WTC11 (cell line): ENCODE measurements at regions not wholly inside any gene's neighbourhood (a gene's known extent, or its start where the extent isn't known, plus 50 kb on each side); places are given as distances from the start of the nearest gene placed in this dataset.

ENCODE experiments used
- ATAC-seq: fragments of 200-7000 bp; cut with Tn5 transposase; 2 replicates; pipeline ENCODE4 v1.10.0; 2021; ENCODE audit warnings: mild to moderate bottlenecking, moderate library complexity
- CTCF ChIA-PET: fragments of 300-600 bp; sonication (Branson Sonifier 250); formaldehyde crosslinking; loops from one replicate; lab custom pipeline; 2021; ENCODE audit warnings: antibody characterized with exemption; lab: Charles Lee
- POLR2A ChIA-PET: fragments of 350-600 bp; sonication (Branson Sonifier 250); formaldehyde crosslinking; loops from one replicate; lab custom pipeline; 2021; ENCODE audit warnings: antibody characterized with exemption; lab: Charles Lee
- DNase-seq: peaks from one replicate; pipeline ENCODE4 v3.0.0; 2021; ENCODE audit warnings: low spot score
- H3K27ac Mint-ChIP-seq: 2 replicates; pipeline ENCODE4 v1.8.0; 2021; ENCODE audit warnings: mixed read lengths
- H3K27me3 Mint-ChIP-seq: 2 replicates; pipeline ENCODE4 v1.8.0; 2021; ENCODE audit warnings: low read depth, mild to moderate bottlenecking, moderate library complexity, mixed read lengths
- H3K36me3 Mint-ChIP-seq: 2 replicates; pipeline ENCODE4 v1.8.0; 2021; ENCODE audit warnings: mixed read lengths
- H3K4me1 Mint-ChIP-seq: 2 replicates; pipeline ENCODE4 v1.8.0; 2022; ENCODE audit warnings: mixed read lengths
- H3K4me3 Mint-ChIP-seq: 2 replicates; pipeline ENCODE4 v1.8.0; 2021; ENCODE audit warnings: mild to moderate bottlenecking, moderate library complexity, mixed read lengths
- H3K9me3 Mint-ChIP-seq: 2 replicates; pipeline ENCODE4 v1.8.0; 2021; ENCODE audit warnings: mixed read lengths
- ATF6 ChIP-seq: sonication (generic); formaldehyde crosslinking; IDR thresholded peaks from 2 replicates; pipeline ENCODE4 v1.8.1; 2023; ENCODE audit warnings: mild to moderate bottlenecking, missing genetic modification reagents
- E2F1 ChIP-seq: sonication (generic); formaldehyde crosslinking; IDR thresholded peaks from 2 replicates; pipeline ENCODE4 v1.8.0; 2022; ENCODE audit warnings: mild to moderate bottlenecking, missing genetic modification reagents
- GRHL2 ChIP-seq: fragments of 250-450 bp; sonication (Bioruptor Pico); IDR thresholded peaks from 2 replicates; pipeline ENCODE4 v1.8.0; 2022; ENCODE audit warnings: mild to moderate bottlenecking, moderate library complexity; ENCODE audit not compliant: insufficient replicate concordance, severe bottlenecking
- GTF2I ChIP-seq: fragments of 250-450 bp; sonication (Bioruptor Pico); conservative IDR thresholded peaks from 2 replicates; pipeline ENCODE4 v1.4.0; 2021; ENCODE audit warnings: mild to moderate bottlenecking
- JAZF1 ChIP-seq: fragments of 250-450 bp; sonication (Bioruptor Pico); IDR thresholded peaks from 2 replicates; pipeline ENCODE4 v1.9.0; 2021; ENCODE audit warnings: moderate library complexity, mild to moderate bottlenecking, inconsistent platforms
- MYBL2 ChIP-seq: sonication (generic); formaldehyde crosslinking; IDR thresholded peaks from 2 replicates; pipeline ENCODE4 v1.8.1; 2023; ENCODE audit warnings: mild to moderate bottlenecking, moderate library complexity, missing genetic modification reagents
- NR2C2 ChIP-seq: sonication (generic); formaldehyde crosslinking; IDR thresholded peaks from 2 replicates; pipeline ENCODE4 v1.8.0; 2022; ENCODE audit warnings: mild to moderate bottlenecking, missing genetic modification reagents
- OVOL2 ChIP-seq: fragments of 250-450 bp; sonication (Bioruptor Pico); IDR thresholded peaks from 2 replicates; pipeline ENCODE4 v1.9.0; 2021; ENCODE audit warnings: mild to moderate bottlenecking, borderline replicate concordance
- TEAD1 ChIP-seq: sonication (generic); formaldehyde crosslinking; IDR thresholded peaks from 2 replicates; pipeline ENCODE4 v1.8.0; 2022; ENCODE audit warnings: mild to moderate bottlenecking, missing genetic modification reagents
- ZNF396 ChIP-seq: fragments of 250-450 bp; sonication (Bioruptor Pico); IDR thresholded peaks from 2 replicates; pipeline ENCODE4 v1.8.0; 2021; ENCODE audit warnings: mild to moderate bottlenecking, moderate library complexity, borderline replicate concordance
- ZNF532 ChIP-seq: fragments of 250-450 bp; sonication (Bioruptor Pico); IDR thresholded peaks from 2 replicates; pipeline ENCODE4 v1.9.0; 2021; ENCODE audit warnings: mild to moderate bottlenecking, borderline replicate concordance
- TF ChIP-seq, protein P1 (sequence below): sonication (generic); formaldehyde crosslinking; IDR thresholded peaks from 2 replicates; pipeline ENCODE4 v1.8.0; 2023; ENCODE audit warnings: missing genetic modification reagents
- TF ChIP-seq, protein P2 (sequence below): sonication (generic); formaldehyde crosslinking; IDR thresholded peaks from 2 replicates; pipeline ENCODE4 v1.8.1; 2023; ENCODE audit warnings: mild to moderate bottlenecking, missing genetic modification reagents, borderline replicate concordance
- TF ChIP-seq, protein P3 (sequence below): sonication (generic); formaldehyde crosslinking; IDR thresholded peaks from 2 replicates; pipeline ENCODE4 v1.8.1; 2023; ENCODE audit warnings: mild to moderate bottlenecking, missing genetic modification reagents, moderate library complexity
- TF ChIP-seq, protein P4 (sequence below): sonication (generic); formaldehyde crosslinking; conservative IDR thresholded peaks from 2 replicates; pipeline ENCODE4 v1.8.1; 2023; ENCODE audit warnings: mild to moderate bottlenecking, low read depth, missing genetic modification reagents, moderate library complexity
- TF ChIP-seq, protein P5 (sequence below): sonication (generic); formaldehyde crosslinking; IDR thresholded peaks from 2 replicates; pipeline ENCODE4 v1.8.1; 2023; ENCODE audit warnings: mild to moderate bottlenecking, missing genetic modification reagents, moderate library complexity
- TF ChIP-seq, protein P6 (sequence below): sonication (generic); formaldehyde crosslinking; IDR thresholded peaks from 2 replicates; pipeline ENCODE4 v1.8.1; 2022; ENCODE audit warnings: missing genetic modification reagents, borderline replicate concordance
- TF ChIP-seq, protein P7 (sequence below): sonication (generic); formaldehyde crosslinking; IDR thresholded peaks from 2 replicates; pipeline ENCODE4 v1.8.0; 2022; ENCODE audit warnings: mild to moderate bottlenecking, missing genetic modification reagents

DNA sequence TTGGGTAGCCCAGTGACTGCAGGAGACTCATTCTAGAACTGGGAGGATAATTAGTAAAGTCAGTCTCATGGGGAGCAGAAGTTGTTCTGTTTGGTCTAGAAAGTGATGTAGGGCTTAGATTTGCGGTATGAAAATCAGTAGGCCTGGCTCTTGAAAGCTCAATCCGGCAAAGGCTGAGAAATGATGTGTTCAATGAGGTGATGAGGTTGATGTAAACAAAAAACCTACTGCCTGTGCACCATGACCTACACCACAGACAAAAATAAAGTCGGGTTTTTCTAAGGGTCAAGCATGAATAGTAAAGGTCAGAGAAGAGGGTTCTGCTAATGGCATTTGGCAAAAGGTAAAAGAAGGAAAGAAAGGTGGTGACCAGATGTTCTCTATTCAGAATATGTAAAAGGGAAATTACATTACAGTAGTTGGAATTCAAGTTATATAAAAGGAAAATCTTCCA is 80.8 kb upstream of the COL5A2 start:
- Mint-ChIP-seq H3K4me1 (peaks cover 15% of the 10 kb centered on the region), H3K9me3 (peaks cover 8% of the 10 kb centered on the region; the same call in 1 of the 2 replicates), H3K27me3 (no peaks in the 10 kb centered on the region), H3K4me3 (no peak overlapping the region), H3K27ac (peak overlapping the region; percentile 47), H3K36me3 (peaks cover 4% of the 10 kb centered on the region)
- POLR2A ChIA-PET = no interaction called here
- ATAC-seq = no peak; the same call in 1 of the 2 replicates
- CTCF ChIA-PET = interaction anchor here (1.6 kb wide), 1 partner anchor 117 kb away, joined by 7 read pairs; no protein-coding TSS in a partner anchor
- no peak for DNase-seq
- TF ChIP-seq, protein P1, sequence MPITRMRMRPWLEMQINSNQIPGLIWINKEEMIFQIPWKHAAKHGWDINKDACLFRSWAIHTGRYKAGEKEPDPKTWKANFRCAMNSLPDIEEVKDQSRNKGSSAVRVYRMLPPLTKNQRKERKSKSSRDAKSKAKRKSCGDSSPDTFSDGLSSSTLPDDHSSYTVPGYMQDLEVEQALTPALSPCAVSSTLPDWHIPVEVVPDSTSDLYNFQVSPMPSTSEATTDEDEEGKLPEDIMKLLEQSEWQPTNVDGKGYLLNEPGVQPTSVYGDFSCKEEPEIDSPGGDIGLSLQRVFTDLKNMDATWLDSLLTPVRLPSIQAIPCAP (CRISPR knock-in tag) = no peak
- TF ChIP-seq, protein P2, sequence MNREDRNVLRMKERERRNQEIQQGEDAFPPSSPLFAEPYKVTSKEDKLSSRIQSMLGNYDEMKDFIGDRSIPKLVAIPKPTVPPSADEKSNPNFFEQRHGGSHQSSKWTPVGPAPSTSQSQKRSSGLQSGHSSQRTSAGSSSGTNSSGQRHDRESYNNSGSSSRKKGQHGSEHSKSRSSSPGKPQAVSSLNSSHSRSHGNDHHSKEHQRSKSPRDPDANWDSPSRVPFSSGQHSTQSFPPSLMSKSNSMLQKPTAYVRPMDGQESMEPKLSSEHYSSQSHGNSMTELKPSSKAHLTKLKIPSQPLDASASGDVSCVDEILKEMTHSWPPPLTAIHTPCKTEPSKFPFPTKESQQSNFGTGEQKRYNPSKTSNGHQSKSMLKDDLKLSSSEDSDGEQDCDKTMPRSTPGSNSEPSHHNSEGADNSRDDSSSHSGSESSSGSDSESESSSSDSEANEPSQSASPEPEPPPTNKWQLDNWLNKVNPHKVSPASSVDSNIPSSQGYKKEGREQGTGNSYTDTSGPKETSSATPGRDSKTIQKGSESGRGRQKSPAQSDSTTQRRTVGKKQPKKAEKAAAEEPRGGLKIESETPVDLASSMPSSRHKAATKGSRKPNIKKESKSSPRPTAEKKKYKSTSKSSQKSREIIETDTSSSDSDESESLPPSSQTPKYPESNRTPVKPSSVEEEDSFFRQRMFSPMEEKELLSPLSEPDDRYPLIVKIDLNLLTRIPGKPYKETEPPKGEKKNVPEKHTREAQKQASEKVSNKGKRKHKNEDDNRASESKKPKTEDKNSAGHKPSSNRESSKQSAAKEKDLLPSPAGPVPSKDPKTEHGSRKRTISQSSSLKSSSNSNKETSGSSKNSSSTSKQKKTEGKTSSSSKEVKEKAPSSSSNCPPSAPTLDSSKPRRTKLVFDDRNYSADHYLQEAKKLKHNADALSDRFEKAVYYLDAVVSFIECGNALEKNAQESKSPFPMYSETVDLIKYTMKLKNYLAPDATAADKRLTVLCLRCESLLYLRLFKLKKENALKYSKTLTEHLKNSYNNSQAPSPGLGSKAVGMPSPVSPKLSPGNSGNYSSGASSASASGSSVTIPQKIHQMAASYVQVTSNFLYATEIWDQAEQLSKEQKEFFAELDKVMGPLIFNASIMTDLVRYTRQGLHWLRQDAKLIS = no peak
- TF ChIP-seq, protein P3, sequence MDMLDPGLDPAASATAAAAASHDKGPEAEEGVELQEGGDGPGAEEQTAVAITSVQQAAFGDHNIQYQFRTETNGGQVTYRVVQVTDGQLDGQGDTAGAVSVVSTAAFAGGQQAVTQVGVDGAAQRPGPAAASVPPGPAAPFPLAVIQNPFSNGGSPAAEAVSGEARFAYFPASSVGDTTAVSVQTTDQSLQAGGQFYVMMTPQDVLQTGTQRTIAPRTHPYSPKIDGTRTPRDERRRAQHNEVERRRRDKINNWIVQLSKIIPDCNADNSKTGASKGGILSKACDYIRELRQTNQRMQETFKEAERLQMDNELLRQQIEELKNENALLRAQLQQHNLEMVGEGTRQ (CRISPR knock-in tag) = no peak
- TF ChIP-seq E2F1 (CRISPR knock-in tag) (no peak), NR2C2 (CRISPR knock-in tag) (no peak), ATF6 (CRISPR knock-in tag) (no peak), ZNF532 (CRISPR knock-in tag) (no peak), MYBL2 (CRISPR knock-in tag) (no peak), ZNF396 (CRISPR knock-in tag) (no peak), TEAD1 (CRISPR knock-in tag) (no peak), GRHL2 (CRISPR knock-in tag) (no peak), OVOL2 (CRISPR knock-in tag) (no peak), JAZF1 (CRISPR knock-in tag) (no peak), GTF2I (CRISPR knock-in tag) (no peak)
- TF ChIP-seq, protein P4, sequence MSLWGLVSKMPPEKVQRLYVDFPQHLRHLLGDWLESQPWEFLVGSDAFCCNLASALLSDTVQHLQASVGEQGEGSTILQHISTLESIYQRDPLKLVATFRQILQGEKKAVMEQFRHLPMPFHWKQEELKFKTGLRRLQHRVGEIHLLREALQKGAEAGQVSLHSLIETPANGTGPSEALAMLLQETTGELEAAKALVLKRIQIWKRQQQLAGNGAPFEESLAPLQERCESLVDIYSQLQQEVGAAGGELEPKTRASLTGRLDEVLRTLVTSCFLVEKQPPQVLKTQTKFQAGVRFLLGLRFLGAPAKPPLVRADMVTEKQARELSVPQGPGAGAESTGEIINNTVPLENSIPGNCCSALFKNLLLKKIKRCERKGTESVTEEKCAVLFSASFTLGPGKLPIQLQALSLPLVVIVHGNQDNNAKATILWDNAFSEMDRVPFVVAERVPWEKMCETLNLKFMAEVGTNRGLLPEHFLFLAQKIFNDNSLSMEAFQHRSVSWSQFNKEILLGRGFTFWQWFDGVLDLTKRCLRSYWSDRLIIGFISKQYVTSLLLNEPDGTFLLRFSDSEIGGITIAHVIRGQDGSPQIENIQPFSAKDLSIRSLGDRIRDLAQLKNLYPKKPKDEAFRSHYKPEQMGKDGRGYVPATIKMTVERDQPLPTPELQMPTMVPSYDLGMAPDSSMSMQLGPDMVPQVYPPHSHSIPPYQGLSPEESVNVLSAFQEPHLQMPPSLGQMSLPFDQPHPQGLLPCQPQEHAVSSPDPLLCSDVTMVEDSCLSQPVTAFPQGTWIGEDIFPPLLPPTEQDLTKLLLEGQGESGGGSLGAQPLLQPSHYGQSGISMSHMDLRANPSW (CRISPR knock-in tag) = no peak
- TF ChIP-seq, protein P5, sequence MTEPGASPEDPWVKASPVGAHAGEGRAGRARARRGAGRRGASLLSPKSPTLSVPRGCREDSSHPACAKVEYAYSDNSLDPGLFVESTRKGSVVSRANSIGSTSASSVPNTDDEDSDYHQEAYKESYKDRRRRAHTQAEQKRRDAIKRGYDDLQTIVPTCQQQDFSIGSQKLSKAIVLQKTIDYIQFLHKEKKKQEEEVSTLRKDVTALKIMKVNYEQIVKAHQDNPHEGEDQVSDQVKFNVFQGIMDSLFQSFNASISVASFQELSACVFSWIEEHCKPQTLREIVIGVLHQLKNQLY (CRISPR knock-in tag) = no peak
- TF ChIP-seq, protein P6, sequence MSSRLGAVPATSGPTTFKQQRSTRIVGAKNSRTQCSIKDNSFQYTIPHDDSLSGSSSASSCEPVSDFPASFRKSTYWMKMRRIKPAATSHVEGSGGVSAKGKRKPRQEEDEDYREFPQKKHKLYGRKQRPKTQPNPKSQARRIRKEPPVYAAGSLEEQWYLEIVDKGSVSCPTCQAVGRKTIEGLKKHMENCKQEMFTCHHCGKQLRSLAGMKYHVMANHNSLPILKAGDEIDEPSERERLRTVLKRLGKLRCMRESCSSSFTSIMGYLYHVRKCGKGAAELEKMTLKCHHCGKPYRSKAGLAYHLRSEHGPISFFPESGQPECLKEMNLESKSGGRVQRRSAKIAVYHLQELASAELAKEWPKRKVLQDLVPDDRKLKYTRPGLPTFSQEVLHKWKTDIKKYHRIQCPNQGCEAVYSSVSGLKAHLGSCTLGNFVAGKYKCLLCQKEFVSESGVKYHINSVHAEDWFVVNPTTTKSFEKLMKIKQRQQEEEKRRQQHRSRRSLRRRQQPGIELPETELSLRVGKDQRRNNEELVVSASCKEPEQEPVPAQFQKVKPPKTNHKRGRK (CRISPR knock-in tag) = no peak
- TF ChIP-seq, protein P7, sequence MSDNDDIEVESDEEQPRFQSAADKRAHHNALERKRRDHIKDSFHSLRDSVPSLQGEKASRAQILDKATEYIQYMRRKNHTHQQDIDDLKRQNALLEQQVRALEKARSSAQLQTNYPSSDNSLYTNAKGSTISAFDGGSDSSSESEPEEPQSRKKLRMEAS (CRISPR knock-in tag) = no peak
